ENCODE measurements at regions not wholly inside any gene's neighbourhood (a gene's known extent, or its start where the extent isn't known, plus 50 kb on each side); places are given as distances from the start of the nearest gene placed in this dataset.
A peak's percentile ranks its signal among the peaks of the same experiment; 100 is the strongest.

GRCh38 chr6:69589626-69590025 is 207.2 kb downstream of the LMBRD1 start:
- Histone ChIP-seq H3K4me1 (replicated peaks in 1 of 2; ENCODE audit: control insufficient read depth in 2 of 2, insufficient read depth in 2 of 2, low read length in 2 of 2) (no peaks in the 10 kb centered on the region), H3K27me3 (ENCODE audit: control insufficient read depth in 2 of 2, insufficient read depth in 2 of 2, low read length in 2 of 2) (no peaks in the 10 kb centered on the region; a peak in 1 of 5 replicates), H4K20me1 (replicated peaks; ENCODE audit: control insufficient read depth, insufficient read depth, low read length) (no peaks in the 10 kb centered on the region), H2AFZ (ENCODE audit: low read depth, low read length) (no peak overlapping the region), H3K36me3 (ENCODE audit: control insufficient read depth, insufficient read depth, low read length) (no peaks in the 10 kb centered on the region), H3K9me1 (ENCODE audit: control insufficient read depth, insufficient read depth, low read length) (no peaks in the 10 kb centered on the region), H3K4me2 (ENCODE audit: insufficient read depth, low read length) (no peak overlapping the region), H3K9ac (ENCODE audit: insufficient read depth in 1 of 2, low read depth in 2 of 2, low read length in 2 of 2) (no peak overlapping the region), H3K79me2 (ENCODE audit: control insufficient read depth, insufficient read depth, low read length) (no peaks in the 10 kb centered on the region), H3K9me3 (replicated peaks; ENCODE audit: control insufficient read depth, insufficient read depth, low read depth, low read length) (no peaks in the 10 kb centered on the region), H3K27ac (ENCODE audit: extremely low read depth, low read depth, low read length) (no peak overlapping the region), H3K4me3 (no peak overlapping the region)
- BruUV-seq (replicated peaks), result no TSS peak
- intact Hi-C loops (cut with micrococcal nuclease) (no loop called here), in situ Hi-C loops (cut with MboI) (no loop called here)
- POLR2A ChIA-PET, result no interaction called here
- TF ChIP-seq, protein P1, sequence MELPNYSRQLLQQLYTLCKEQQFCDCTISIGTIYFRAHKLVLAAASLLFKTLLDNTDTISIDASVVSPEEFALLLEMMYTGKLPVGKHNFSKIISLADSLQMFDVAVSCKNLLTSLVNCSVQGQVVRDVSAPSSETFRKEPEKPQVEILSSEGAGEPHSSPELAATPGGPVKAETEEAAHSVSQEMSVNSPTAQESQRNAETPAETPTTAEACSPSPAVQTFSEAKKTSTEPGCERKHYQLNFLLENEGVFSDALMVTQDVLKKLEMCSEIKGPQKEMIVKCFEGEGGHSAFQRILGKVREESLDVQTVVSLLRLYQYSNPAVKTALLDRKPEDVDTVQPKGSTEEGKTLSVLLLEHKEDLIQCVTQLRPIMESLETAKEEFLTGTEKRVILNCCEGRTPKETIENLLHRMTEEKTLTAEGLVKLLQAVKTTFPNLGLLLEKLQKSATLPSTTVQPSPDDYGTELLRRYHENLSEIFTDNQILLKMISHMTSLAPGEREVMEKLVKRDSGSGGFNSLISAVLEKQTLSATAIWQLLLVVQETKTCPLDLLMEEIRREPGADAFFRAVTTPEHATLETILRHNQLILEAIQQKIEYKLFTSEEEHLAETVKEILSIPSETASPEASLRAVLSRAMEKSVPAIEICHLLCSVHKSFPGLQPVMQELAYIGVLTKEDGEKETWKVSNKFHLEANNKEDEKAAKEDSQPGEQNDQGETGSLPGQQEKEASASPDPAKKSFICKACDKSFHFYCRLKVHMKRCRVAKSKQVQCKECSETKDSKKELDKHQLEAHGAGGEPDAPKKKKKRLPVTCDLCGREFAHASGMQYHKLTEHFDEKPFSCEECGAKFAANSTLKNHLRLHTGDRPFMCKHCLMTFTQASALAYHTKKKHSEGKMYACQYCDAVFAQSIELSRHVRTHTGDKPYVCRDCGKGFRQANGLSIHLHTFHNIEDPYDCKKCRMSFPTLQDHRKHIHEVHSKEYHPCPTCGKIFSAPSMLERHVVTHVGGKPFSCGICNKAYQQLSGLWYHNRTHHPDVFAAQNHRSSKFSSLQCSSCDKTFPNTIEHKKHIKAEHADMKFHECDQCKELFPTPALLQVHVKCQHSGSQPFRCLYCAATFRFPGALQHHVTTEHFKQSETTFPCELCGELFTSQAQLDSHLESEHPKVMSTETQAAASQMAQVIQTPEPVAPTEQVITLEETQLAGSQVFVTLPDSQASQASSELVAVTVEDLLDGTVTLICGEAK (IDR thresholded peaks at IDR 0.05), result peak; percentile 88
- TF ChIP-seq, protein P1 (CRISPR knock-in tag; IDR thresholded peaks at IDR 0.05), result peak; percentile 66
- TF ChIP-seq, protein P2, sequence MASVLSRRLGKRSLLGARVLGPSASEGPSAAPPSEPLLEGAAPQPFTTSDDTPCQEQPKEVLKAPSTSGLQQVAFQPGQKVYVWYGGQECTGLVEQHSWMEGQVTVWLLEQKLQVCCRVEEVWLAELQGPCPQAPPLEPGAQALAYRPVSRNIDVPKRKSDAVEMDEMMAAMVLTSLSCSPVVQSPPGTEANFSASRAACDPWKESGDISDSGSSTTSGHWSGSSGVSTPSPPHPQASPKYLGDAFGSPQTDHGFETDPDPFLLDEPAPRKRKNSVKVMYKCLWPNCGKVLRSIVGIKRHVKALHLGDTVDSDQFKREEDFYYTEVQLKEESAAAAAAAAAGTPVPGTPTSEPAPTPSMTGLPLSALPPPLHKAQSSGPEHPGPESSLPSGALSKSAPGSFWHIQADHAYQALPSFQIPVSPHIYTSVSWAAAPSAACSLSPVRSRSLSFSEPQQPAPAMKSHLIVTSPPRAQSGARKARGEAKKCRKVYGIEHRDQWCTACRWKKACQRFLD (CRISPR knock-in tag; IDR thresholded peaks at IDR 0.05), result no peak
- FAIRE-seq, result no peak
- no peak for ATAC-seq
- CTCF ChIA-PET (ENCODE audit: low intra/inter-chr PET ratio), result no interaction called here
- no peak for DNase-seq (ENCODE audit: extremely low read depth in 1 of 4, low spot score in 3 of 4)
